GM12892 (cell line): ENCODE measurements at regions not wholly inside any gene's neighbourhood (a gene's known extent, or its start where the extent isn't known, plus 50 kb on each side); places are given as distances from the start of the nearest gene placed in this dataset.

Experiments
- DNase-seq: peaks from one replicate; pipeline ENCODE4 v3.0.0; 2011; ENCODE audit not compliant: insufficient read length
- FAIRE-seq: peaks from 2 replicates; lab custom pipeline; 2011; peaks lifted over from hg19 to GRCh38; lab: Jason Lieb, UNC
- POLR2A ChIP-seq: IDR thresholded peaks from 2 replicates; pipeline ENCODE4 v1.6.1; 2011; ENCODE audit warnings: low read depth, low read length, control low read depth
- POLR2AphosphoS5 ChIP-seq: IDR thresholded peaks from 2 replicates; pipeline ENCODE4 v1.6.1; 2011; ENCODE audit warnings: low read depth, low read length, control low read depth
- TAF1 ChIP-seq: IDR thresholded peaks from 2 replicates; pipeline ENCODE4 v1.6.1; 2011; ENCODE audit warnings: low read depth, mild to moderate bottlenecking, control low read depth, low read length, borderline replicate concordance

DNA sequence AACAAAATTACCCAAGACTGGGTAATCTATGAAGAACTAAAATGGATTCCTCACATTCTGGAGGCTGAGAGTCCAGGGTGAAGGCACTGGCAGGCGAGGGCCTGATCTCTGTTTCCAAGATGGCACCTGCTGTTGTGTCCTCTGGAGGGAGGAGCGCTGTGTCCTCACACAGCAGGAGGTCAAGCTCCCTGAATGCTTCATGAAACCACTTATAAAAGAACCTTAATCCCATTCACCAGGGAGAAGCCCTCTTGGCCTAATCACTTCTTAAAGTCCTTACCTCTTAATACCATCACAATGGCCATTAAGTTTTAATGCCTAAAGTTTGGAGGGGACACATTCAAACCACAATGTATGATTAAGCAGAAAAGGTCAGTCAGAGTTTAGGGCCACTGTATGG lies 172.4 kb downstream of the EMP1 start:
- FAIRE-seq = no peak
- no peak for TF ChIP-seq TAF1
- TF ChIP-seq POLR2AphosphoS5 = no peak
- no peak for TF ChIP-seq POLR2A
- no peak for DNase-seq

DNA sequence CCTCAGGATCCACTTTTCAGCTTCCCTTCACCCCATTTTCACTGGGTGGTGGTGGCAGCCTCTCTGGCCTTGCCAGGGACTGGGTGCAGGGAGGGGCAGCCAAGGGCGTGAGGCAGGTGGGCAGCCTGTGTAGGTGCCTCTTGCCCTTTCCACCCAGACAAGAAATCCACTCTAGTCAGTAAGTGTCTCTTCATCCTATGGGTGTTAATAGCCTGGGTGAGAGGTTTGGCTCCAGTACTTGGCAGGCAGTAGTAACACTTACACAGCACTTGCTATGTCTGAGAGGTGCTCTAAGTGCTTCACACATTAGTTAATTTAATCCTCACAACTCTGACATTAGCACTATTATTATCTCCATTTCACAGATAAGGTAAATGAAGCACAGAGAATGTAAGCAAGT lies 171.9 kb downstream of the EMP1 start:
- no peak for TF ChIP-seq POLR2A
- TF ChIP-seq TAF1 = no peak
- TF ChIP-seq POLR2AphosphoS5 = no peak
- FAIRE-seq (no peak), DNase-seq (no peak)

DNA sequence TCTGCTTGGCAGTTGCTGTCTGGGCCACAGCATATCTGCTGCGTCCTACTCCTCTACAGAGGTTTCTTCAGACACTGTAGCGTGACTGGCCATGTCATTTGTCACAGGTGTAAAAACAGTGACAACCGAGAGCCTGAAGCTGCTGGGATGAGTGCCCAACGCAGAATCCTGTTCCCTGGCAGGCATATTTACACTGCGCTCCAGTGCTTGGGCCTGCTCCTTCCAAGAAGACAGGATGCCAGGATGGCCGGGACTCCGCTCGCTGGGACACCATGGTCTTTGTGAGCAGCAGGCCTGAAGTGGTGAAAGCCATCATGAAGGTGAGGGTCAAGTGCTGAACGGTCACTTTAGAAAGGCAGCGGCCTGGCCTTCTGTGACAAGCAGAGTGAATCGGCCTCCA lies 171.4 kb downstream of the EMP1 start:
- FAIRE-seq (no peak), DNase-seq (no peak)
- TF ChIP-seq POLR2AphosphoS5 = no peak
- no peak for TF ChIP-seq POLR2A
- no peak for TF ChIP-seq TAF1

DNA sequence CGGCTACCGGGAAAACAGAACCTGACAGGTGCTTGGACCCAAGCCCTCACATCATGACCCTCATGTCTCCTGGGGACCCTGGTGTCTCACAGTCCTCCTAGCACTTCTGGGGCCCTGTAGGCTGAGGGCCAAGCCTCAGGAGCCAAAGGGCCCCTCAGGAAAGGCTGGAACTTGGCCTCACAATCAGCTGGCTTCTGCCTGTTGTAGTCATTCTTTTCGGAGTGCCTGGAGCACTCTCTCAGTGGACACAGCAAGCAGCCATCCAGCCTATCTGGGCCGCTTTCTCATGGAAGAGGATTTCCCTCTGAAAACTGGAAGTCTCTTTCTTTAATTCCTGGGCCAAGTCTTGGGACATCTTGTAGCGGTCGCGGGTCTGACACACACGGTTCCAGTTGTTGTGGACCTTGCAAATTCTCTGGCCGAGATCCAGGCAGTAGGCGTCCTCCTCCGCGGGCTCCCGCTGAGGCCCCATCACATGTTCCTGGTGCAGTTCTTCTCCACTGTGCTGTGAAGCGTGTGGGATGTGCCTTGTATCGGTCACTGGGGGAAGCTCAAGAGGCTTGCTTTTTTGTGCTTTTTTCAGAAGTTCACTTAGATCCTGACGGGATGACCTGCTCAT lies 169.3 kb downstream of the EMP1 start:
- FAIRE-seq = no peak
- TF ChIP-seq POLR2A (no peak), TAF1 (no peak), POLR2AphosphoS5 (no peak)
- DNase-seq = no peak

DNA sequence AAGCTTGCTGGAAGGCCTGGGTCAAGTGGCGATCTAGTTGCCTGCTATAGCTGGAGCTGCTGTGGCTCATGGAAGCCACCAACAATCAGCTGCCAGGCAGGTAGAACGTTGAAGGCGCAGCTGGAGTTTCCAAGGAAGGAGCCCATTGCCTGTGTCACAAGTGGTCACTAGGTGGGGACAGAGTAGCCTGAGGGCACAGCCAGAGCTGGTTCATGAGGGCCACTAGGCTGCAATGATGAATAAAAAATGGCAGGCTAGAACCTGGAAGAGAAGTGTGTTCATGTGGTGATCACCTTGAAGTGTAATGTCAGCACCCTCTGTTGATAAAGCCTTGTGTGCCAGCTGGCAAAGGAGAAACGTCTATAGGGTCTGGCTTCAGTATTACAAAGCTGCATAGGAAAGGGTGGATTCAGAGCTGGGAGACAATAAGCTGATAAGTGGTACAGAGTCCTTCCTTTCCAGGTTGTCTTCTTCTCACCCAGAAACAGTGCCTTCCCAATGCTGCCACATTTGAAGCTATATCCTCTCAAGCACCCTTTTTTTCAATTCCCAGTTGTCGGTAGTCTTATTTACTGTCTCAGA lies 165.8 kb downstream of the EMP1 start:
- FAIRE-seq (peak; percentile 67), DNase-seq (peak; percentile 44)
- no peak for TF ChIP-seq POLR2A
- no peak for TF ChIP-seq TAF1
- TF ChIP-seq POLR2AphosphoS5 = no peak

DNA sequence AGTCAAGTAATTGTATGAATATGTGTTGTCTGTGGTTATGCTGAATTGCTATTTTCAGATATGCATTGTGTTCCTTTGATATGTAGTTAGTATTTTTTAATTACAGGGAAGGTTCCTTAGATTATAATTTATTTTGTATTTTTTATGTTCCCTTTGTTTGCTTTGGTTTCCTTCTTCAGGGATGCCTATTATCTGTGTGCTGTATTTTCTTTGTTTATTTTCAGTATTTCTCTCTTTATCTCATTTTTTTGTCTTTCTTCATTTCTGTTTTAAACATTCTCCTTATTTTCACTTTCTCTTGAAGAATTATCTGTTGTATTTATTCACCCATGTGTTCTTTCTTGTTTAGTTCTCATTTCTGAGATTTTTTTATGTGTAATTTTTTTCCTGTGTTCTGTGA lies 163.1 kb downstream of the EMP1 start:
- DNase-seq (no peak), FAIRE-seq (no peak)
- TF ChIP-seq POLR2AphosphoS5 = no peak
- no peak for TF ChIP-seq TAF1
- TF ChIP-seq POLR2A = no peak

DNA sequence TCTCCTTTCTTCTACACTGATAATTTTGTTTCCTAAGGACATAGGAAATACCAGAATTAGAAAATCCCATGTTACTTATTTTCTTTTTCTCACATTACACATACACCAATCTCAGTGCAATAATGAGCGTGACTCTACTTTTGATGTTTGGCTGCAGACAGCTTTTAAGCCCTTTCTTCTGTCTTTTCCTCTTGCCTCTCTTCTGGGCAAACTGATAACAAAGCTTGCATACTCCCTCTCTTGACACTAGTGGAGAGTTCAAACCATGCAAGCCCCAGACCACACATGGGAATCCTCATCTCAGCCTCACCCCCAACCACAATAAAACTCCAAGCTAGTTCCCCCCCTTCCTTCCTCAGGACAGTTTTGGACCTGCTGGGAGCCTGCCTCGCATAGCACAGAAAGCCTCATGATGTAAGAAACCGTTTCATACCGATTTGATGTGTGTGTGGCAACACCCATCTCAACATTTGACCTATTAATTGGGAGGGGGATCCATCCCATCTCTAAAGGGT lies 161.9 kb downstream of the EMP1 start:
- DNase-seq (no peak), FAIRE-seq (no peak)
- TF ChIP-seq POLR2AphosphoS5 (no peak), POLR2A (no peak), TAF1 (no peak)

DNA sequence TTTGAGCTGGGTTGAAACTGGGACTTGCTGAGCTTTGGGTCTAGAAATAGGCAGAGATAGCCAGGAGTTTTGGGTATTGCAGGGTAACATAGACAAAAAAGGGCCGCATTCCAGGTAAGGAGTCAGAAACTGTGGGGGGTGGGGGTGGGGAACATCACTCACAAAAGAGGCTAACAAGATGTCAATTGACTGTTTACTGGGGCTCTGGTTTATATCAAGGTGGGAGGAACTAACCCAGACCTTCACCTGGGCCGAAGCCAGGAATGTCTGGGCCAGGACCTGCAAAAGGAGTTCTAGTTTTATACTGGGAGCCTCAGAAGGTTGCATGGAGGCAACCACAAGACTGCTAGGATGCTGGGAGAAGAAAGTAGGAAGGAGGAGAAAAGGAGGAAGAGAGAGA lies 154.4 kb downstream of the EMP1 start:
- FAIRE-seq (no peak), DNase-seq (no peak)
- TF ChIP-seq POLR2AphosphoS5 = no peak
- TF ChIP-seq TAF1 = no peak
- no peak for TF ChIP-seq POLR2A

DNA sequence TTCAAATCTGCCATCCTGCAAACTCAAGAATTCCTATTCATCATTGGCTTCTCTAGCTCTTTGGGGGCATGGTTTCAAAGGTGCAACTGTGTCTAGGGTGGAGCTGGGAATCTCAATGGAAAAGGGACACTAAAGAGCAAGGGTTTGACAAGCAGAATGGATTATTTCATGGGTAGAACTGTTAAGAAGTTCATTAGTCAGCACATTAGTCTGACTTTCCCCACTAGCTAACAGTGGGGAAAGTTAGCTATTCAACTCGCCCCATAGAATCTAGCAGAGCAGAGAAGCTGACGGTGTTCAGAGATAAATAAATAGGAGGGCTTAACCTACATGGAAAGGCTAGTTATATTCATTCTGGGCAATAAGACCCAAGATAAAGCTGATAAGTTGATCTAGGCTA lies 153.9 kb downstream of the EMP1 start:
- TF ChIP-seq POLR2A (no peak), POLR2AphosphoS5 (no peak), TAF1 (no peak)
- FAIRE-seq (no peak), DNase-seq (no peak)

DNA sequence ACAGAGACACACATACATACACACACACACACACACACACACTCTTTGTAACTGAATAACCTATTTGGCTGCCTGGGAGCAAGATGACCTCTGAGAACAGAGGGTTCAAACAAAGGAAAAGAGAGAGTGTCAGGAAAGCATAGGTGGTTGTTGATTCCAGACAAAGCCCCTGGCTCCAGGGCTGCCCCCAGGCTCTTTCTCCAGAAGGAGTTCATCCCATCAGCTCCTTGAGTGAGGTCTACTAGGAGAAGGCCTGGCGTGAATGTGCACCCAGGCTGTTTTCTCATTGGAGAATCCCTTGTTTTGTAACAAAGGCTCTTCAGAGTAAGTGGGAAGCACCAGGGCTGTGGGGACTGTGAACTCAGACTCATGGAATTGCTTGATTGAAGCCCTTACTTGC lies 151.9 kb downstream of the EMP1 start:
- TF ChIP-seq TAF1 = no peak
- no peak for TF ChIP-seq POLR2AphosphoS5
- no peak for TF ChIP-seq POLR2A
- FAIRE-seq (no peak), DNase-seq (no peak)

DNA sequence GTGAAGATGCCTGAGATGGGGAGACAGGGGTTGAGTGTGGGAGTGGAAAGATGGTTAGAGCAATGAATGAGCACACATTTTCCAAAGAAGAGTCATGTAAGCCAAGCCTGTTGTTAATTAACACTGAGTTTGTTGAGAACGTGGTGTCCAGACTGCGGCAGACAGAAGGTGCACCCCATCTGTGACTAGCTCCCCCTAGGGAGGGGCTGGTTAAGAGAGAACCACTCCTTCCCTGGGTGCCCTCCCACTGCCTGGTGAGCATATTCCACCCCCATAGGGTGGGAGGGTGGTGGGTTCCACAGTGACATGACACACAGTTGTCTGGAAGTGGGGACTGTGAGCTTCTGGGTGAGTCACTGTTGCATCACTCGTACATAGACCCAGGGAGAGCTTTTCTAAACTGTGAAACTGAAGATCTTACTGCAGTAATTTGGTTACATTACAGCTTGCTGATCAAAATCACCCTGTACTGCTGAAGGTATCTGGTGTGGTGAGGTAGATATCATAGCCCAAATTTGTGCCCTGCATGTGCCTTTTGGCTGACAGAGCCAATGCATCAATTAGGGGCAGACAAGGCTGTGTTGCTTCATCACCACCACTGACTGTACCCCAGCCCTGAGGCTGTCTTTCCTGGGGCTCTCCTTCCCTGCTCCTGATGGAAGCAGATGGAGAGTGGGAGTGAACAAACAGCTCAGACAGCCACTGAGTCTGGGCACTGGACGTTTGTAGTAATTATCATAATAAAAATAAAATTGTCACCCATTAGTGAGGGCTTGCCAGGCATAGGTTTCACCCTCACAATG lies 150.9 kb downstream of the EMP1 start:
- FAIRE-seq = no peak
- TF ChIP-seq TAF1 = no peak
- TF ChIP-seq POLR2AphosphoS5 = no peak
- TF ChIP-seq POLR2A = no peak
- DNase-seq = no peak

DNA sequence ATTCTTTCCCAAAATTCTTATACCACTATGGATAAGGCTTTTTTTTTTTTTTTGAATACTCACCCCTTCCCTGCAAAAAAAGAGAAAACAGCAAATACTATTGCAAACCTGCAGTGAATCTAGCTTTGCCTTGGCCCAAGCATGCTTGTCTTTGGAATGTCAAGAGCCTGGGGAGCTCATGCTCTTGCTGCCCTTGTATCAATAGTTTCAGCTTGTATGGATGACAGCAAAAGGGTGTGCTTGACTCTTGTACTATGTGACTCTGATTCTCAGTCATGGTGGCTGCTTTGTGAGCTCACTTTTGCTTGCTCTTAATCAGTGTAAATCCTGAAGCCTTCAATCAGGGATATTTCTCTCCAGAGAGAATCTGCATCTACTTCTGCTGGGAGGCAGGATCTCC lies 149.2 kb downstream of the EMP1 start:
- FAIRE-seq (no peak), DNase-seq (no peak)
- TF ChIP-seq POLR2AphosphoS5 (no peak), TAF1 (no peak), POLR2A (no peak)

DNA sequence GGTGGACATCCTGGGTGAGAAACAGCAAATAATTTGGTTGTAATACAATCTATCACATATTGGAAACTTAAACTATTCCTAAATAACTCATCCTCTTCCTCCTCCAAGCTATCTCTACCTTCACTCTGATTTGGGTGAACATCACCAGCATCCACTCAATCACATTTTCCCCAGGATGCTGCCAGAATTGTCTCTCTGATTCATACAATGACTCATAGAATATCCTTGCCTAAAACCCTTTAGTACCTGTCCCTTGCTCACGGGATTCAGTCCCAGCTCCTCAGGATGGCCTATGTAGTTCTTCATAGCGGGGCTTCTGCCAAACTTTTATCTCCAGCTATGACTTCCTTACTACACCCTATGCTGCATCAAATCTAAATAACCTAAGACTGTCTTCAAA lies 146.8 kb downstream of the EMP1 start:
- TF ChIP-seq POLR2AphosphoS5 = no peak
- TF ChIP-seq TAF1 = no peak
- no peak for TF ChIP-seq POLR2A
- FAIRE-seq (no peak), DNase-seq (no peak)
